ENCODE measurements at regions not wholly inside any gene's neighbourhood (a gene's known extent, or its start where the extent isn't known, plus 50 kb on each side); places are given as distances from the start of the nearest gene placed in this dataset.

- TF ChIP-seq, protein P1, sequence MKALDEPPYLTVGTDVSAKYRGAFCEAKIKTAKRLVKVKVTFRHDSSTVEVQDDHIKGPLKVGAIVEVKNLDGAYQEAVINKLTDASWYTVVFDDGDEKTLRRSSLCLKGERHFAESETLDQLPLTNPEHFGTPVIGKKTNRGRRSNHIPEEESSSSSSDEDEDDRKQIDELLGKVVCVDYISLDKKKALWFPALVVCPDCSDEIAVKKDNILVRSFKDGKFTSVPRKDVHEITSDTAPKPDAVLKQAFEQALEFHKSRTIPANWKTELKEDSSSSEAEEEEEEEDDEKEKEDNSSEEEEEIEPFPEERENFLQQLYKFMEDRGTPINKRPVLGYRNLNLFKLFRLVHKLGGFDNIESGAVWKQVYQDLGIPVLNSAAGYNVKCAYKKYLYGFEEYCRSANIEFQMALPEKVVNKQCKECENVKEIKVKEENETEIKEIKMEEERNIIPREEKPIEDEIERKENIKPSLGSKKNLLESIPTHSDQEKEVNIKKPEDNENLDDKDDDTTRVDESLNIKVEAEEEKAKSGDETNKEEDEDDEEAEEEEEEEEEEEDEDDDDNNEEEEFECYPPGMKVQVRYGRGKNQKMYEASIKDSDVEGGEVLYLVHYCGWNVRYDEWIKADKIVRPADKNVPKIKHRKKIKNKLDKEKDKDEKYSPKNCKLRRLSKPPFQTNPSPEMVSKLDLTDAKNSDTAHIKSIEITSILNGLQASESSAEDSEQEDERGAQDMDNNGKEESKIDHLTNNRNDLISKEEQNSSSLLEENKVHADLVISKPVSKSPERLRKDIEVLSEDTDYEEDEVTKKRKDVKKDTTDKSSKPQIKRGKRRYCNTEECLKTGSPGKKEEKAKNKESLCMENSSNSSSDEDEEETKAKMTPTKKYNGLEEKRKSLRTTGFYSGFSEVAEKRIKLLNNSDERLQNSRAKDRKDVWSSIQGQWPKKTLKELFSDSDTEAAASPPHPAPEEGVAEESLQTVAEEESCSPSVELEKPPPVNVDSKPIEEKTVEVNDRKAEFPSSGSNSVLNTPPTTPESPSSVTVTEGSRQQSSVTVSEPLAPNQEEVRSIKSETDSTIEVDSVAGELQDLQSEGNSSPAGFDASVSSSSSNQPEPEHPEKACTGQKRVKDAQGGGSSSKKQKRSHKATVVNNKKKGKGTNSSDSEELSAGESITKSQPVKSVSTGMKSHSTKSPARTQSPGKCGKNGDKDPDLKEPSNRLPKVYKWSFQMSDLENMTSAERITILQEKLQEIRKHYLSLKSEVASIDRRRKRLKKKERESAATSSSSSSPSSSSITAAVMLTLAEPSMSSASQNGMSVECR (CRISPR knock-in tag; IDR thresholded peaks at IDR 0.05; ENCODE audit: borderline replicate concordance) = no peak
- TF ChIP-seq, protein P2, sequence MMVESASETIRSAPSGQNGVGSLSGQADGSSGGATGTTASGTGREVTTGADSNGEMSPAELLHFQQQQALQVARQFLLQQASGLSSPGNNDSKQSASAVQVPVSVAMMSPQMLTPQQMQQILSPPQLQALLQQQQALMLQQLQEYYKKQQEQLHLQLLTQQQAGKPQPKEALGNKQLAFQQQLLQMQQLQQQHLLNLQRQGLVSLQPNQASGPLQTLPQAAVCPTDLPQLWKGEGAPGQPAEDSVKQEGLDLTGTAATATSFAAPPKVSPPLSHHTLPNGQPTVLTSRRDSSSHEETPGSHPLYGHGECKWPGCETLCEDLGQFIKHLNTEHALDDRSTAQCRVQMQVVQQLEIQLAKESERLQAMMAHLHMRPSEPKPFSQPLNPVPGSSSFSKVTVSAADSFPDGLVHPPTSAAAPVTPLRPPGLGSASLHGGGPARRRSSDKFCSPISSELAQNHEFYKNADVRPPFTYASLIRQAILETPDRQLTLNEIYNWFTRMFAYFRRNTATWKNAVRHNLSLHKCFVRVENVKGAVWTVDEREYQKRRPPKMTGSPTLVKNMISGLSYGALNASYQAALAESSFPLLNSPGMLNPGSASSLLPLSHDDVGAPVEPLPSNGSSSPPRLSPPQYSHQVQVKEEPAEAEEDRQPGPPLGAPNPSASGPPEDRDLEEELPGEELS (CRISPR knock-in tag; IDR thresholded peaks at IDR 0.05) = no peak
- no peak for TF ChIP-seq NR1H2 (CRISPR knock-in tag; IDR thresholded peaks at IDR 0.05)
- TF ChIP-seq, protein P3, sequence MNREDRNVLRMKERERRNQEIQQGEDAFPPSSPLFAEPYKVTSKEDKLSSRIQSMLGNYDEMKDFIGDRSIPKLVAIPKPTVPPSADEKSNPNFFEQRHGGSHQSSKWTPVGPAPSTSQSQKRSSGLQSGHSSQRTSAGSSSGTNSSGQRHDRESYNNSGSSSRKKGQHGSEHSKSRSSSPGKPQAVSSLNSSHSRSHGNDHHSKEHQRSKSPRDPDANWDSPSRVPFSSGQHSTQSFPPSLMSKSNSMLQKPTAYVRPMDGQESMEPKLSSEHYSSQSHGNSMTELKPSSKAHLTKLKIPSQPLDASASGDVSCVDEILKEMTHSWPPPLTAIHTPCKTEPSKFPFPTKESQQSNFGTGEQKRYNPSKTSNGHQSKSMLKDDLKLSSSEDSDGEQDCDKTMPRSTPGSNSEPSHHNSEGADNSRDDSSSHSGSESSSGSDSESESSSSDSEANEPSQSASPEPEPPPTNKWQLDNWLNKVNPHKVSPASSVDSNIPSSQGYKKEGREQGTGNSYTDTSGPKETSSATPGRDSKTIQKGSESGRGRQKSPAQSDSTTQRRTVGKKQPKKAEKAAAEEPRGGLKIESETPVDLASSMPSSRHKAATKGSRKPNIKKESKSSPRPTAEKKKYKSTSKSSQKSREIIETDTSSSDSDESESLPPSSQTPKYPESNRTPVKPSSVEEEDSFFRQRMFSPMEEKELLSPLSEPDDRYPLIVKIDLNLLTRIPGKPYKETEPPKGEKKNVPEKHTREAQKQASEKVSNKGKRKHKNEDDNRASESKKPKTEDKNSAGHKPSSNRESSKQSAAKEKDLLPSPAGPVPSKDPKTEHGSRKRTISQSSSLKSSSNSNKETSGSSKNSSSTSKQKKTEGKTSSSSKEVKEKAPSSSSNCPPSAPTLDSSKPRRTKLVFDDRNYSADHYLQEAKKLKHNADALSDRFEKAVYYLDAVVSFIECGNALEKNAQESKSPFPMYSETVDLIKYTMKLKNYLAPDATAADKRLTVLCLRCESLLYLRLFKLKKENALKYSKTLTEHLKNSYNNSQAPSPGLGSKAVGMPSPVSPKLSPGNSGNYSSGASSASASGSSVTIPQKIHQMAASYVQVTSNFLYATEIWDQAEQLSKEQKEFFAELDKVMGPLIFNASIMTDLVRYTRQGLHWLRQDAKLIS (CRISPR knock-in tag; IDR thresholded peaks at IDR 0.05; ENCODE audit: borderline replicate concordance) = no peak
- TF ChIP-seq SOX15 (CRISPR knock-in tag; IDR thresholded peaks at IDR 0.05) = no peak
- no peak for TF ChIP-seq FOXJ3 (CRISPR knock-in tag; IDR thresholded peaks at IDR 0.05; ENCODE audit: borderline replicate concordance)
- TF ChIP-seq NFYB (CRISPR knock-in tag; conservative IDR thresholded peaks at IDR 0.05; ENCODE audit: low read depth) = no peak
- TF ChIP-seq, protein P4, sequence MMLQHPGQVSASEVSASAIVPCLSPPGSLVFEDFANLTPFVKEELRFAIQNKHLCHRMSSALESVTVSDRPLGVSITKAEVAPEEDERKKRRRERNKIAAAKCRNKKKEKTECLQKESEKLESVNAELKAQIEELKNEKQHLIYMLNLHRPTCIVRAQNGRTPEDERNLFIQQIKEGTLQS (CRISPR knock-in tag; conservative IDR thresholded peaks at IDR 0.05) = no peak
- TF ChIP-seq, protein P5, sequence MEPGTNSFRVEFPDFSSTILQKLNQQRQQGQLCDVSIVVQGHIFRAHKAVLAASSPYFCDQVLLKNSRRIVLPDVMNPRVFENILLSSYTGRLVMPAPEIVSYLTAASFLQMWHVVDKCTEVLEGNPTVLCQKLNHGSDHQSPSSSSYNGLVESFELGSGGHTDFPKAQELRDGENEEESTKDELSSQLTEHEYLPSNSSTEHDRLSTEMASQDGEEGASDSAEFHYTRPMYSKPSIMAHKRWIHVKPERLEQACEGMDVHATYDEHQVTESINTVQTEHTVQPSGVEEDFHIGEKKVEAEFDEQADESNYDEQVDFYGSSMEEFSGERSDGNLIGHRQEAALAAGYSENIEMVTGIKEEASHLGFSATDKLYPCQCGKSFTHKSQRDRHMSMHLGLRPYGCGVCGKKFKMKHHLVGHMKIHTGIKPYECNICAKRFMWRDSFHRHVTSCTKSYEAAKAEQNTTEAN (CRISPR knock-in tag; IDR thresholded peaks at IDR 0.05) = no peak
- no peak for TF ChIP-seq ZNF425 (CRISPR knock-in tag; conservative IDR thresholded peaks at IDR 0.05)
- TF ChIP-seq KAT7 (CRISPR knock-in tag; IDR thresholded peaks at IDR 0.05; ENCODE audit: borderline replicate concordance) = no peak
- TF ChIP-seq, protein P6, sequence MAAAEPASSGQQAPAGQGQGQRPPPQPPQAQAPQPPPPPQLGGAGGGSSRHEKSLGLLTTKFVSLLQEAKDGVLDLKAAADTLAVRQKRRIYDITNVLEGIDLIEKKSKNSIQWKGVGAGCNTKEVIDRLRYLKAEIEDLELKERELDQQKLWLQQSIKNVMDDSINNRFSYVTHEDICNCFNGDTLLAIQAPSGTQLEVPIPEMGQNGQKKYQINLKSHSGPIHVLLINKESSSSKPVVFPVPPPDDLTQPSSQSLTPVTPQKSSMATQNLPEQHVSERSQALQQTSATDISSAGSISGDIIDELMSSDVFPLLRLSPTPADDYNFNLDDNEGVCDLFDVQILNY (CRISPR knock-in tag; IDR thresholded peaks at IDR 0.05) = no peak
- no peak for TF ChIP-seq IRF2 (CRISPR knock-in tag; IDR thresholded peaks at IDR 0.05; ENCODE audit: borderline replicate concordance, low read depth)
- no peak for TF ChIP-seq CREM (CRISPR knock-in tag; IDR thresholded peaks at IDR 0.05)
- no peak for TF ChIP-seq TEAD4 (CRISPR knock-in tag; IDR thresholded peaks at IDR 0.05)
- TF ChIP-seq STAT6 (CRISPR knock-in tag; conservative IDR thresholded peaks at IDR 0.05; ENCODE audit: low read depth) = no peak
- no peak for TF ChIP-seq USF2 (CRISPR knock-in tag; IDR thresholded peaks at IDR 0.05)
- TF ChIP-seq MXD4 (CRISPR knock-in tag; IDR thresholded peaks at IDR 0.05; ENCODE audit: borderline replicate concordance) = no peak
- no peak for TF ChIP-seq ZNF416 (CRISPR knock-in tag; IDR thresholded peaks at IDR 0.05)
- POLR2A ChIA-PET = interaction anchor here (0.7 kb wide), 1 partner anchor 667 kb away, joined by 3 read pairs; no protein-coding TSS in a partner anchor
- Mint-ChIP-seq H3K4me1 (no peaks in the 10 kb centered on the region), H3K36me3 (no peaks in the 10 kb centered on the region), H3K27me3 (ENCODE audit: low read depth) (no peaks in the 10 kb centered on the region), H3K27ac (no peak overlapping the region), H3K9me3 (peaks cover 4% of the 10 kb centered on the region; the same call in 1 of the 2 replicates), H3K4me3 (no peak overlapping the region)
- CTCF ChIA-PET = no interaction called here
- DNase-seq (ENCODE audit: low spot score) (no peak), ATAC-seq (no peak)
Observed at GRCh38 chr1:90318431-90318830, 323.5 kb downstream of the ZNF326 start.

Data from WTC11 (cell line).